OCI-LY3 (cell line): ENCODE measurements at regions not wholly inside any gene's neighbourhood (a gene's known extent, or its start where the extent isn't known, plus 50 kb on each side); places are given as distances from the start of the nearest gene placed in this dataset.

Experiments
- CTCF ChIP-seq: fragments of 200-600, 300-600 bp; sonication (generic); IDR thresholded peaks from 2 replicates; pipeline ENCODE4 v1.5.1; 2014; ENCODE audit warnings: antibody characterized with exemption, low read length, low read depth
- EZH2phosphoT487 ChIP-seq: fragments of 200-600 bp; shearing (Covaris generic); IDR thresholded peaks from 2 replicates; pipeline ENCODE4 v1.6.1; 2018; ENCODE audit warnings: antibody characterized with exemption, mixed run types, low read depth

DNA sequence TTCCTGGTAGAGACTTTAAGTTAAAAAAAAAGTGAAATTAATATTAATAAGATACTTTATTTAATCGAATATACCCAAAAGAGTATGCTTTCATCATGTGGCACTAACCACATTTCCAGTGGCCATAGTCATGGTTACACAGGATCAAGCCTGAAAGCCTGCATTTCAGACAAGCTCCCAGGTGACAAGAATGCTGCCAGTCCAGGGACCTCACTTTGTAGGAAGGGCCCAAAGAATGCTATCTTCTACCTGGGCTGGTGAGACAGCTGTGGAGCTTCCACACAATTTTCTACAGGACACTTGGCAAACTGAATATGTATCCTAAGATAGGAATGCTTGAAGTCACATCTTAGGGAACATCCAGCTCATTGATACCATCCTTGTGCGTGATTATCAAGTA, 203.8 kb downstream of the AUH start:
- TF ChIP-seq CTCF (no peak), EZH2phosphoT487 (no peak)
